Sciatic nerve (tissue), 2 donors: ENCODE measurements at regions not wholly inside any gene's neighbourhood (a gene's known extent, or its start where the extent isn't known, plus 50 kb on each side); places are given as distances from the start of the nearest gene placed in this dataset.
"Not testable (repeated sequence)": the region's sequence is repeated elsewhere in the genome, so short reads cannot be mapped to it uniquely, and the experiment has no call there.

Experiments used
- ATAC-seq: fragments of 200-7000 bp; cut with Tn5 transposase; one replicate; pipeline ENCODE4 v1.9.1; 2020; ENCODE audit warnings: mild to moderate bottlenecking, moderate library complexity
- DNase-seq: peaks from one replicate; pipeline ENCODE4 v3.0.0-alpha.2; 2020; ENCODE audit warnings: low spot score
- intact Hi-C: fragments of 100-400 bp; cut with DNase I; formaldehyde crosslinking; loops from one replicate; pipeline ENCODE4 v1.14.2; 2022
- donor health status: DM: no; HTN: no; CAD: no.
- donor health status: DM: no; HTN: no; CAD: no.

- intact Hi-C loops, result no loop called here
- DNase-seq (no peak), ATAC-seq (no peak)
Observed at GRCh38 chrX:3191796-3192195, 150.5 kb downstream of the ARSF start.

DNA sequence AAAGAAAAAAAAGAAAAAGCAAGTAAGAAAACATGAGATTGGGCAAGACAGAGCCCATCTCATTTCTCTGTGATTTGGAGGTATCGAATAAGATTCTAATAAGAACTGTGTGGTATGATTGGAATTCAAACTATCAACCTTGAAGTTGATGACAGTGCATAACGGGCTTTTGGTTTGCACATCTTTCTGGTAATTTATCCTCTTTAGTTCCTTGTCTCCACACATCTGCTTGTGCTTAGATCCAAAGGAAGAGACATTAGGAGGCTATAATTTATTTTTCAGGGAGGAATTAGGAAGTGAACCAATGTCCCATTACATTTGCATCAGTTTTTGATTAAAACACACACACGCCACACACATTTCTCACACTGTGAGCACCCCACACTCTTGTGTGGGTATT is 149.9 kb downstream of the ARSF start:
- ATAC-seq (no peak), DNase-seq (no peak)
- intact Hi-C loops, result no loop called here

GRCh38 chrX:3184176-3184930 is 143.1 kb downstream of the ARSF start:
- DNase-seq, result no peak
- ATAC-seq, result peak; percentile 94
- intact Hi-C loops, result no loop called here

DNA sequence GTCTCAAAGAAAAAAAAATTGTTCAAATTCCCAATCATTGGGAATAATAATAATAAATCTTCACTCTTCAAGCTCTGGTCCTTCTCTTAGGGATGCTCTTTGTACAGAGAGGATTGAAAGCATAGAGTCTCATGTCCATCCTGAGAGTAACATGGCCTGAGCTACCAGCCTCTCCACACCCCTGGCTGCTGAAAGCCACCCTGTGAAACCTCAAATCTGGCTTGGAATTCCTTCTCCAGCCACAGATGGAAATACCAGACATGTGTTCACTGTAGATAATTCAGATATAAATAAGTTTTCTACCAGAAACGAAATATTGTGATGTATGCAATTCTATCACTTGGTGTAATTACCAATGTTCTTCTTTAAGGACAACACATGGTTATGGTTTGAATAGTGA is 140.6 kb downstream of the ARSF start:
- ATAC-seq (no peak), DNase-seq (no peak)
- intact Hi-C loops, result no loop called here

DNA sequence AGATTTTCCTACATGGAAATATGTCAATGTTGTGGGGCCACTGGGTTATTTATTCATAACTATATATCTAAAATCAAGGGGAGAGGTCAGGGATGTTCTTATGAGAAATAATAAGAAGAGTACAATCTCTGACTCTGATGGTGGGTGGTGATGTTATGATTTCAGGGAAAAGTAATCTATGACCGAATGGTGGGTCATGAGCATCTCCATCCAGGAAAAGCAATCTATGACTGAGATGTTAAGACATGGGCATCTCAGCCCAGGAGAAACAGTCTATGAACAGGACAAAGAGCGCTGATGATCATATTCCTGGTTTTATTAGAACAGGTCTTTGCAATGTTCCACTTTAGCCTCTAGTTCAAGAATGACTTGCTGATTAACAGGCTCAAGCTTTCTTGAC is 137.1 kb downstream of the ARSF start:
- intact Hi-C loops, result no loop called here
- no peak for DNase-seq

GRCh38 chrX:3177851-3178250 is 136.6 kb downstream of the ARSF start:
- no peak for DNase-seq
- intact Hi-C loops, result no loop called here
- no peak for ATAC-seq

More for the DNA sequence above, 137.1 kb downstream of the ARSF start:
- no peak for ATAC-seq

DNA sequence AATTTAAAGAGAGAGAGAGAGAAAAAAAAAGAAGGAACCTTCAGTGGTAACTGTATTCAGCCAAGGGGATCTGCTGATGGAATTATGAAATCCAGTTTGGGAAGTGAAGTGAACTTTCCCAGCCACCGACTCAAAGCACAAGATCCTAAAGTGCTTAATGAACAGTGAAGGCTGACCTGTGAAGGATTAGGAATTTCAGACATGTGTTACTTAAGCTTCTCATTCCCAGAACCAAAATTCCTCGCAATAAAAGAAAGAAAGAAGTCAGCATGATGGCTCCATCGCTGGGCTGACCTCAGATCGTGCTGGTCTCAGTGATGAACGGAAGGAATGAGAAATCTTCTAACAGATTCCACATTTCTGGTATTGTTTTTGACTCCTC is 135.2 kb downstream of the ARSF start:
- ATAC-seq (peak; percentile 90), DNase-seq (no peak)
- intact Hi-C loops, result no loop called here

DNA sequence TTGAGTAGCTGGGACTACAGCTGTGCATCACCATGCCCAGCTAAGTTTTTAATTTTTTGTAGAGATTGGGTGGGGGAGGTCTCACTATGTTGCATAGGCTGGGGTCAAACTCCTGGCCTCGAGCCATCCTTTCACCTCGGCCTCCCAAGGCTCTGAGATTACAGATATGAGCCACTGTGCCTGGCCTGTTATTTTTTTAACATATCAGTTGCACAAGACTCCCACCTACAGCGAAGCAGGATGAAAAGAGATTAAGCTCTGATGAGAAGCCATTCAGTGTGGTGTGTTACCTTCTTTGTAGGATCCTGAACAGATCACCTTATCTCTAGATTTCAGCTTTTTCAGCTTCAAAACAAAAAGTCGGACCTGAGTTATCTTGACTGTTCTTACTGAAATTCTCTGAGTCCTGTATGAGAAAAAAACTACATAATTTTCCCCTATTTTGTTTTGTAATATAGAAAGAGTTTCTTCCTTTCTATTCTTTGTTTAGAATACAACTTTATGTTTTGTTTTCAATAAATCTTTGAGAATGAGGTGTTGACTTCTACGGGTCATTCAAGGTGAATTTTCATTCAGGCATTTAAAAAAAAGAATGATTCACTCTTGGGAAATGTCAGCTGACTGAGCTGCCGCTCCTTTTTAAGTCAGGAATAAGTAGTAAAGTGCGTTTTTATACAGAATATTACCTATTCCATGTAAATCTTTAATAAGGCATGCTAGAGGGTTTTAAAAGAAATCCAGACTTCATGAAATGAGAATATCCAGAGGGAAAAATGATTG is 134.6 kb downstream of the ARSF start:
- ATAC-seq, result peak; percentile 30
- DNase-seq, result no peak
- intact Hi-C loops, result no loop called here

GRCh38 chrX:3172156-3172555 is 130.9 kb downstream of the ARSF start:
- ATAC-seq, intact Hi-C loops, DNase-seq: not testable (repeated sequence)

DNA sequence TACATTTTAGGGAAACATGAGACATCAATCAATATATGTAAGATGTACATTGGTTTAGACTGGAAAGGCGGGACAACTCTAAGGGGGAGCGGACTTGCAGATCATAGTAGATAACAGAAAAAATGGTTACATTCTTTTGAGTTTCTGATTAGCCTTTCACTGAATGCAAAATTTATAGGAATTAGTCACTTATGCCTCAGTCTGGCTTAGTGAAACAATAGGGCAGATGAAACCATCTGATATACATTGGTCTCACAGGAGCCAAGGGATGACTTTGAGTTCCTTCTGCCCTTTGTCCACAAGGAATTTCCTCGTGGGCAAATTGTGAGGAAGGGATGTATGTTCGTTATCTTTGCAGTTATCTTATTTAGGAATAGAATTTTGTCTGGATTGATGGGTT is 128.2 kb downstream of the ARSF start:
- DNase-seq (no peak), ATAC-seq (no peak)
- intact Hi-C loops, result no loop called here

DNA sequence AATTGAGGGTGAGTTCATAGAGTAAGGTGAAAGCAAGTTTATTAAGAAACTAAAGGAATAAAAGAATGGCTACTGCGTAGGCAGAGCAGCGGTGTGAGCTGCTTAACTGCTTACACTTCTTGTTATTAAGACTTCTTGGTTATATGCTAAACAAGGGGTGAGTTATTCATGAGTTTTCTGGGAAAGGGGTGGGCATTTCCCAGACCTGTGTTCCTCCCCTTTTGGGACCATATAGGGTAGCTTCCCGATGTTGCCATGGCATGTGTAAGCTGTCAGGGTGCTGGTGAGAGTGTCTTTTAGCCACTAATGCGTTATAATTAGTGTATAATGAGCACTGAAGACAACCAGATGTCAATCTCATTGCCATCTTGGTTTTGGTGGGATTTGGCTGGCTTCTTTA is 126.5 kb downstream of the ARSF start:
- DNase-seq, result no peak
- intact Hi-C loops, result no loop called here
- ATAC-seq, result no peak

DNA sequence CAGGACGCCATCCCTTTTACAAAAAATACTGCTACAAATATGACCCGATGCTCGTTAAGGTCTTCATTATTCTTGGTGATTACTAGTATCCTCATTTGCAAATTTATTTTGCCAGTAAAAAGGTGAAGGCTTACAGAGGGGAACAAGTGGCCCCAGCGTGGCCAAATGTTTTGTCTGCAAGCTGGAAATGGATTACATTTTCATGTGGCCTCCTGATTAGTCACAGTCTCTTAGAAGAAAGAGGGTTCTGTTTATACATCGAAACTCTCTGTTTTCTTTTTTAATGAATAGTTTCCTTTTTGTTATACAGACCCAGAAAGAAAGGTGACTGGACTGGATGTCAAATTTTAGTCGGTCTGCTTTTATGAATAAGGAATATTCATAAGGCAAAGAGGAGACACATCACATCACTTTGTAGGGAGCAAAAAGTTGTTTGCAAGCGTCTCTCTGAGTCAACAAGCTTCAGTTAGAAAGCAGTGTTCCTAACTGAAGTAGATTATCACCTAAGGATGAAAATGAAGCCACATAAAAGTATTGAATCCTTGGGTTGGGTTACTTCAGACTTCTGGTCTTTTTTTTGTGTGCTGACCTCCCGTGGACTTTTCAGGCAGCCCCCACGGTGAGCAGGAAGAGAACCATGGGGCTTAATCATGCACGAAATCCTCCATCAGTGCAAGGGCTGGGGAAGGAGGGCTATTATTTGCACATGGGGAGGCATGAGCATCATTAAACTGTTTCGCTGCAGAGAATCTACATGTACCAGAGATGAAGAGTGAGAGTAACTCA is 125.6 kb downstream of the ARSF start:
- DNase-seq, result no peak
- no peak for ATAC-seq
- intact Hi-C loops, result no loop called here

DNA sequence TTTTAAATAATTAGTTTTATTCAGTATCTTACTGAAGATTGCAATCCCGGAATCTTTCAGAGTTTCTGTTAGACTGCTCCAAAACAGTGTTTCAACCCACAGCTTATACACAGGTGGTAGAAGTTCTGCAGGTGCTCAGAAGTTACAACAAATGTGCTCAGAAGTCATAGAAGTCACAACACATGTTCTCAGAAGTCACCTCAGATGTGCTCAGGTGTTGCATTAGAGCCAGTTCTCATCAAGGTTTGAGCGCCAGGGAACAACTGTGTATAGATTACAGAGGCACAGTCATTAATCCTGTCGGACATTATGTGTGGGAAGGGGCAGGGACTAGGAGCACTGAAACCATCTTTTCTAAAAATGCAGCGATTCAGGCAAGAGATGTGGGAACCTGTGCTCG is 124.5 kb downstream of the ARSF start:
- DNase-seq, result no peak
- intact Hi-C loops, result no loop called here
- no peak for ATAC-seq
